ENCODE measurements at regions not wholly inside any gene's neighbourhood (a gene's known extent, or its start where the extent isn't known, plus 50 kb on each side); places are given as distances from the start of the nearest gene placed in this dataset.

GRCh38 chr4:85152480-85152879, 186.0 kb upstream of the WDFY3 start:
- Histone ChIP-seq H3K36me3 (ENCODE audit: control insufficient read depth, insufficient read depth, low read length) (no peaks in the 10 kb centered on the region), H3K4me3 (ENCODE audit: extremely low read depth, insufficient read depth, low read length, poor library complexity, severe bottlenecking) (no peak overlapping the region), H3K4me1 (ENCODE audit: control insufficient read depth, insufficient read depth, low read length, poor library complexity, severe bottlenecking) (no peaks in the 10 kb centered on the region), H3K27ac (ENCODE audit: low read depth, low read length, severe bottlenecking) (no peak overlapping the region), H3K9me3 (ENCODE audit: control insufficient read depth, low read length) (no peaks in the 10 kb centered on the region)
- 83 to 86% methylated on average over 1 to 3 of the region's 3 CpGs for WGBS, 2 experiments (ENCODE audit: insufficient coverage in 2 of 2)

- WGBS, 2 experiments (ENCODE audit: insufficient coverage in 2 of 2), result 86% methylated on average over 1 of the region's 1 CpG; no CpG with 5 or more reads in 1 of the 2 experiments
- no peak overlapping the region for H3K4me3 ChIP-seq (ENCODE audit: extremely low read depth, insufficient read depth, low read length, poor library complexity, severe bottlenecking)
- H3K27ac ChIP-seq (ENCODE audit: low read depth, low read length, severe bottlenecking), result no peak overlapping the region
- H3K9me3 ChIP-seq (ENCODE audit: control insufficient read depth, low read length), result no peaks in the 10 kb centered on the region
- no peaks in the 10 kb centered on the region for H3K36me3 ChIP-seq (ENCODE audit: control insufficient read depth, insufficient read depth, low read length)
- no peaks in the 10 kb centered on the region for H3K4me1 ChIP-seq (ENCODE audit: control insufficient read depth, insufficient read depth, low read length, poor library complexity, severe bottlenecking)
These were observed 186.7 kb upstream of the WDFY3 start for GRCh38 chr4:85153221-85153620.

- 73 to 86% methylated on average over 1 of the region's 1 CpG for WGBS, 2 experiments (ENCODE audit: insufficient coverage in 2 of 2)
- no peaks in the 10 kb centered on the region for H3K4me1 ChIP-seq (ENCODE audit: control insufficient read depth, insufficient read depth, low read length, poor library complexity, severe bottlenecking)
- H3K9me3 ChIP-seq (ENCODE audit: control insufficient read depth, low read length), result no peaks in the 10 kb centered on the region
These were observed 188.1 kb upstream of the WDFY3 start for GRCh38 chr4:85154591-85154990.

GRCh38 chr4:85165808-85166207, 199.3 kb upstream of the WDFY3 start:
- 75 to 100% methylated on average over 1 to 2 of the region's 2 CpGs for WGBS, 2 experiments (ENCODE audit: insufficient coverage in 2 of 2)
- Histone ChIP-seq H3K4me3 (ENCODE audit: extremely low read depth, insufficient read depth, low read length, poor library complexity, severe bottlenecking) (no peak overlapping the region), H3K4me1 (ENCODE audit: control insufficient read depth, insufficient read depth, low read length, poor library complexity, severe bottlenecking) (no peaks in the 10 kb centered on the region), H3K36me3 (ENCODE audit: control insufficient read depth, insufficient read depth, low read length) (no peaks in the 10 kb centered on the region), H3K9me3 (ENCODE audit: control insufficient read depth, low read length) (no peaks in the 10 kb centered on the region), H3K27ac (ENCODE audit: low read depth, low read length, severe bottlenecking) (no peak overlapping the region)

More at GRCh38 chr4:85154591-85154990, 188.1 kb upstream of the WDFY3 start:
- Histone ChIP-seq H3K36me3 (ENCODE audit: control insufficient read depth, insufficient read depth, low read length) (no peaks in the 10 kb centered on the region), H3K27ac (ENCODE audit: low read depth, low read length, severe bottlenecking) (no peak overlapping the region), H3K4me3 (ENCODE audit: extremely low read depth, insufficient read depth, low read length, poor library complexity, severe bottlenecking) (no peak overlapping the region)

- no peak overlapping the region for H3K4me3 ChIP-seq (ENCODE audit: extremely low read depth, insufficient read depth, low read length, poor library complexity, severe bottlenecking)
- no peaks in the 10 kb centered on the region for H3K36me3 ChIP-seq (ENCODE audit: control insufficient read depth, insufficient read depth, low read length)
- no peaks in the 10 kb centered on the region for H3K9me3 ChIP-seq (ENCODE audit: control insufficient read depth, low read length)
- no peak overlapping the region for H3K27ac ChIP-seq (ENCODE audit: low read depth, low read length, severe bottlenecking)
- H3K4me1 ChIP-seq (ENCODE audit: control insufficient read depth, insufficient read depth, low read length, poor library complexity, severe bottlenecking), result no peaks in the 10 kb centered on the region
- WGBS, 2 experiments (ENCODE audit: insufficient coverage in 2 of 2), result 95 to 100% methylated on average over 2 to 3 of the region's 3 CpGs
These were observed 199.8 kb upstream of the WDFY3 start for GRCh38 chr4:85166318-85166717.

GRCh38 chr4:85168234-85168834, 201.8 kb upstream of the WDFY3 start:
- no peaks in the 10 kb centered on the region for H3K36me3 ChIP-seq (ENCODE audit: control insufficient read depth, insufficient read depth, low read length)
- no peak overlapping the region for H3K4me3 ChIP-seq (ENCODE audit: extremely low read depth, insufficient read depth, low read length, poor library complexity, severe bottlenecking)
- H3K27ac ChIP-seq (ENCODE audit: low read depth, low read length, severe bottlenecking), result no peak overlapping the region
- no peaks in the 10 kb centered on the region for H3K4me1 ChIP-seq (ENCODE audit: control insufficient read depth, insufficient read depth, low read length, poor library complexity, severe bottlenecking)
- H3K9me3 ChIP-seq (ENCODE audit: control insufficient read depth, low read length), result no peaks in the 10 kb centered on the region

GRCh38 chr4:85170241-85170640, 203.8 kb upstream of the WDFY3 start:
- Histone ChIP-seq H3K4me3 (ENCODE audit: extremely low read depth, insufficient read depth, low read length, poor library complexity, severe bottlenecking) (no peak overlapping the region), H3K27ac (ENCODE audit: low read depth, low read length, severe bottlenecking) (no peak overlapping the region), H3K36me3 (ENCODE audit: control insufficient read depth, insufficient read depth, low read length) (no peaks in the 10 kb centered on the region), H3K4me1 (ENCODE audit: control insufficient read depth, insufficient read depth, low read length, poor library complexity, severe bottlenecking) (no peaks in the 10 kb centered on the region), H3K9me3 (ENCODE audit: control insufficient read depth, low read length) (no peaks in the 10 kb centered on the region)

GRCh38 chr4:85175190-85175589, 208.7 kb upstream of the WDFY3 start:
- H3K36me3 ChIP-seq (ENCODE audit: control insufficient read depth, insufficient read depth, low read length), result no peaks in the 10 kb centered on the region
- 100% methylated on average over 1 of the region's 1 CpG; no CpG with 5 or more reads in 1 of the 2 experiments for WGBS, 2 experiments (ENCODE audit: insufficient coverage in 2 of 2)
- no peaks in the 10 kb centered on the region for H3K4me1 ChIP-seq (ENCODE audit: control insufficient read depth, insufficient read depth, low read length, poor library complexity, severe bottlenecking)
- no peaks in the 10 kb centered on the region for H3K9me3 ChIP-seq (ENCODE audit: control insufficient read depth, low read length)
- H3K4me3 ChIP-seq (ENCODE audit: extremely low read depth, insufficient read depth, low read length, poor library complexity, severe bottlenecking), result no peak overlapping the region
- no peak overlapping the region for H3K27ac ChIP-seq (ENCODE audit: low read depth, low read length, severe bottlenecking)

GRCh38 chr4:85177092-85177491, 210.6 kb upstream of the WDFY3 start:
- Histone ChIP-seq H3K27ac (ENCODE audit: low read depth, low read length, severe bottlenecking) (no peak overlapping the region), H3K36me3 (ENCODE audit: control insufficient read depth, insufficient read depth, low read length) (no peaks in the 10 kb centered on the region), H3K4me3 (ENCODE audit: extremely low read depth, insufficient read depth, low read length, poor library complexity, severe bottlenecking) (no peak overlapping the region), H3K4me1 (ENCODE audit: control insufficient read depth, insufficient read depth, low read length, poor library complexity, severe bottlenecking) (no peaks in the 10 kb centered on the region), H3K9me3 (ENCODE audit: control insufficient read depth, low read length) (no peaks in the 10 kb centered on the region)

- H3K27ac ChIP-seq (ENCODE audit: low read depth, low read length, severe bottlenecking), result no peak overlapping the region
These were observed 211.2 kb upstream of the WDFY3 start for GRCh38 chr4:85177679-85178078.

GRCh38 chr4:85180533-85180932, 214.0 kb upstream of the WDFY3 start:
- Histone ChIP-seq H3K4me3 (ENCODE audit: extremely low read depth, insufficient read depth, low read length, poor library complexity, severe bottlenecking) (no peak overlapping the region), H3K9me3 (ENCODE audit: control insufficient read depth, low read length) (no peaks in the 10 kb centered on the region), H3K4me1 (ENCODE audit: control insufficient read depth, insufficient read depth, low read length, poor library complexity, severe bottlenecking) (no peaks in the 10 kb centered on the region), H3K27ac (ENCODE audit: low read depth, low read length, severe bottlenecking) (no peak overlapping the region), H3K36me3 (ENCODE audit: control insufficient read depth, insufficient read depth, low read length) (no peaks in the 10 kb centered on the region)
- WGBS, 2 experiments (ENCODE audit: insufficient coverage in 2 of 2), result 61 to 100% methylated on average over 1 to 2 of the region's 3 CpGs

More at GRCh38 chr4:85177679-85178078, 211.2 kb upstream of the WDFY3 start:
- Histone ChIP-seq H3K36me3 (ENCODE audit: control insufficient read depth, insufficient read depth, low read length) (no peaks in the 10 kb centered on the region), H3K4me1 (ENCODE audit: control insufficient read depth, insufficient read depth, low read length, poor library complexity, severe bottlenecking) (no peaks in the 10 kb centered on the region), H3K4me3 (ENCODE audit: extremely low read depth, insufficient read depth, low read length, poor library complexity, severe bottlenecking) (no peak overlapping the region), H3K9me3 (ENCODE audit: control insufficient read depth, low read length) (no peaks in the 10 kb centered on the region)
